ENCODE measurements at regions not wholly inside any gene's neighbourhood (a gene's known extent, or its start where the extent isn't known, plus 50 kb on each side); places are given as distances from the start of the nearest gene placed in this dataset.

DNA sequence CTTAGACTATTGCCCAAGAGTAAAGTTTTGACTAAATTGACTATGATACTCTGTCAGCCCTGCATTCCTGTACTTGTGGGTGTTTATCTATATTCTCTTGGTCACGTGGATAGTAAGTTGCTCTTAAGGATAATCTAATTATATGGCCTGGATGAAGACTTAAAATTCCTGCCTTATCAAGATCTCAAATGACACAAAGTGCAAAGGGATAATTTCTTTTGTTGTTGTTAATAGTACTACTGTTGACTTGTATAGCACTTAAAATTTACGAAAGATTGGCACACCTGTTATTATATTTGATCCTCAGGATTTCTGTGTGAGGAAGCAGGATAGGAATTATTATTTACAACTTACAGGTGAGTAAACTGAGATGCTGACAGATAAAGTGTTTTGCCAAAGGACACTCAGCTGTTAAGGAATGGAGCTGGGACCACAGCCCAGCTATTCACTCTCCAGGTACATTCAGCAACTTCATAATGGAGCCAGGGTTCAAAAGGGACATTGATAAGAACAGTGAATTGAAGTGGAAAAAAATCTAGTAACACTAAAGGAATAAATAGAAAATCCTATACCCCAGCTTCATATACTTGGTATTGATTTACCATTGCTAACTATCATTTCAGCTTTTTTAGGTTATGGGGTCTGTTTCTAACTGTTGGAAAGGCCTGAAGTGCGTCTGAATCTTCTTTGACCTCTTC is 53.4 kb upstream of the EVL start:
- 70% methylated on average over 3 of the region's 3 CpGs for WGBS (ENCODE audit: low lambda C conversion rate)
- Histone ChIP-seq H3K36me3 (replicated peaks in 1 of 2; ENCODE audit: control insufficient read depth in 1 of 2, insufficient read depth in 2 of 2, low read length in 1 of 2) (no peaks in the 10 kb centered on the region), H3K4me2 (no peak overlapping the region), H4K20me1 (ENCODE audit: insufficient read depth) (no peaks in the 10 kb centered on the region), H3K9me2 (no peaks in the 10 kb centered on the region), H3K9ac (no peak overlapping the region), H3K27ac (ENCODE audit: low read depth in 2 of 2, low read length in 1 of 2) (peak overlapping the region in 1 of 2 experiments; percentile 53; a peak in 2 of 4 replicates), H3K27me3 (ENCODE audit: insufficient read depth) (no peaks in the 10 kb centered on the region), H3K9me3 (no peaks in the 10 kb centered on the region), H3K79me2 (ENCODE audit: insufficient read depth) (peaks cover 8% of the 10 kb centered on the region; the same call in 1 of the 2 replicates), H3K4me3 (ENCODE audit: low read depth in 2 of 2, low read length in 1 of 2) (no peak overlapping the region), H3F3A (replicated peaks; ENCODE audit: insufficient read depth) (no peaks in the 10 kb centered on the region), H3K4me1 (ENCODE audit: control insufficient read depth in 1 of 2, insufficient read depth in 2 of 2, low read depth in 1 of 2, low read length in 1 of 2) (peaks cover 7 to 16% of the 10 kb centered on the region in 2 experiments; a peak in 2 of 4 replicates), H2AFZ (ENCODE audit: low read depth) (no peak overlapping the region)
- POLR2A ChIA-PET, result no interaction called here
- TF ChIP-seq, protein P1, sequence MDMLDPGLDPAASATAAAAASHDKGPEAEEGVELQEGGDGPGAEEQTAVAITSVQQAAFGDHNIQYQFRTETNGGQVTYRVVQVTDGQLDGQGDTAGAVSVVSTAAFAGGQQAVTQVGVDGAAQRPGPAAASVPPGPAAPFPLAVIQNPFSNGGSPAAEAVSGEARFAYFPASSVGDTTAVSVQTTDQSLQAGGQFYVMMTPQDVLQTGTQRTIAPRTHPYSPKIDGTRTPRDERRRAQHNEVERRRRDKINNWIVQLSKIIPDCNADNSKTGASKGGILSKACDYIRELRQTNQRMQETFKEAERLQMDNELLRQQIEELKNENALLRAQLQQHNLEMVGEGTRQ (IDR thresholded peaks at IDR 0.05; ENCODE audit: borderline replicate concordance, low read depth, low read length), result no peak
- no peak for TF ChIP-seq MEF2A (IDR thresholded peaks at IDR 0.05; ENCODE audit: borderline replicate concordance, low read depth)
- no peak for TF ChIP-seq FOSL2 (IDR thresholded peaks at IDR 0.05; ENCODE audit: borderline replicate concordance, low read depth)
- TF ChIP-seq SIN3A (IDR thresholded peaks at IDR 0.05; ENCODE audit: borderline replicate concordance, low read depth, low read length), result no peak
- TF ChIP-seq, protein P2, sequence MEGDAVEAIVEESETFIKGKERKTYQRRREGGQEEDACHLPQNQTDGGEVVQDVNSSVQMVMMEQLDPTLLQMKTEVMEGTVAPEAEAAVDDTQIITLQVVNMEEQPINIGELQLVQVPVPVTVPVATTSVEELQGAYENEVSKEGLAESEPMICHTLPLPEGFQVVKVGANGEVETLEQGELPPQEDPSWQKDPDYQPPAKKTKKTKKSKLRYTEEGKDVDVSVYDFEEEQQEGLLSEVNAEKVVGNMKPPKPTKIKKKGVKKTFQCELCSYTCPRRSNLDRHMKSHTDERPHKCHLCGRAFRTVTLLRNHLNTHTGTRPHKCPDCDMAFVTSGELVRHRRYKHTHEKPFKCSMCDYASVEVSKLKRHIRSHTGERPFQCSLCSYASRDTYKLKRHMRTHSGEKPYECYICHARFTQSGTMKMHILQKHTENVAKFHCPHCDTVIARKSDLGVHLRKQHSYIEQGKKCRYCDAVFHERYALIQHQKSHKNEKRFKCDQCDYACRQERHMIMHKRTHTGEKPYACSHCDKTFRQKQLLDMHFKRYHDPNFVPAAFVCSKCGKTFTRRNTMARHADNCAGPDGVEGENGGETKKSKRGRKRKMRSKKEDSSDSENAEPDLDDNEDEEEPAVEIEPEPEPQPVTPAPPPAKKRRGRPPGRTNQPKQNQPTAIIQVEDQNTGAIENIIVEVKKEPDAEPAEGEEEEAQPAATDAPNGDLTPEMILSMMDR (IDR thresholded peaks at IDR 0.05), result no peak
- TF ChIP-seq, protein P3, sequence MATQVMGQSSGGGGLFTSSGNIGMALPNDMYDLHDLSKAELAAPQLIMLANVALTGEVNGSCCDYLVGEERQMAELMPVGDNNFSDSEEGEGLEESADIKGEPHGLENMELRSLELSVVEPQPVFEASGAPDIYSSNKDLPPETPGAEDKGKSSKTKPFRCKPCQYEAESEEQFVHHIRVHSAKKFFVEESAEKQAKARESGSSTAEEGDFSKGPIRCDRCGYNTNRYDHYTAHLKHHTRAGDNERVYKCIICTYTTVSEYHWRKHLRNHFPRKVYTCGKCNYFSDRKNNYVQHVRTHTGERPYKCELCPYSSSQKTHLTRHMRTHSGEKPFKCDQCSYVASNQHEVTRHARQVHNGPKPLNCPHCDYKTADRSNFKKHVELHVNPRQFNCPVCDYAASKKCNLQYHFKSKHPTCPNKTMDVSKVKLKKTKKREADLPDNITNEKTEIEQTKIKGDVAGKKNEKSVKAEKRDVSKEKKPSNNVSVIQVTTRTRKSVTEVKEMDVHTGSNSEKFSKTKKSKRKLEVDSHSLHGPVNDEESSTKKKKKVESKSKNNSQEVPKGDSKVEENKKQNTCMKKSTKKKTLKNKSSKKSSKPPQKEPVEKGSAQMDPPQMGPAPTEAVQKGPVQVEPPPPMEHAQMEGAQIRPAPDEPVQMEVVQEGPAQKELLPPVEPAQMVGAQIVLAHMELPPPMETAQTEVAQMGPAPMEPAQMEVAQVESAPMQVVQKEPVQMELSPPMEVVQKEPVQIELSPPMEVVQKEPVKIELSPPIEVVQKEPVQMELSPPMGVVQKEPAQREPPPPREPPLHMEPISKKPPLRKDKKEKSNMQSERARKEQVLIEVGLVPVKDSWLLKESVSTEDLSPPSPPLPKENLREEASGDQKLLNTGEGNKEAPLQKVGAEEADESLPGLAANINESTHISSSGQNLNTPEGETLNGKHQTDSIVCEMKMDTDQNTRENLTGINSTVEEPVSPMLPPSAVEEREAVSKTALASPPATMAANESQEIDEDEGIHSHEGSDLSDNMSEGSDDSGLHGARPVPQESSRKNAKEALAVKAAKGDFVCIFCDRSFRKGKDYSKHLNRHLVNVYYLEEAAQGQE (IDR thresholded peaks at IDR 0.05; ENCODE audit: low read depth, low read length), result no peak
- no peak for TF ChIP-seq TEAD4 (IDR thresholded peaks at IDR 0.05; ENCODE audit: borderline replicate concordance, insufficient read depth)
- no peak for TF ChIP-seq EP300 (IDR thresholded peaks at IDR 0.05; ENCODE audit: borderline replicate concordance in 1 of 2, low read depth in 1 of 2, low read length in 1 of 2)
- TF ChIP-seq RCOR1 (IDR thresholded peaks at IDR 0.05; ENCODE audit: low read length), result no peak
- TF ChIP-seq JUND (IDR thresholded peaks at IDR 0.05), result no peak
- no peak for TF ChIP-seq NFIC (IDR thresholded peaks at IDR 0.05; ENCODE audit: borderline replicate concordance)
- TF ChIP-seq, protein P4, sequence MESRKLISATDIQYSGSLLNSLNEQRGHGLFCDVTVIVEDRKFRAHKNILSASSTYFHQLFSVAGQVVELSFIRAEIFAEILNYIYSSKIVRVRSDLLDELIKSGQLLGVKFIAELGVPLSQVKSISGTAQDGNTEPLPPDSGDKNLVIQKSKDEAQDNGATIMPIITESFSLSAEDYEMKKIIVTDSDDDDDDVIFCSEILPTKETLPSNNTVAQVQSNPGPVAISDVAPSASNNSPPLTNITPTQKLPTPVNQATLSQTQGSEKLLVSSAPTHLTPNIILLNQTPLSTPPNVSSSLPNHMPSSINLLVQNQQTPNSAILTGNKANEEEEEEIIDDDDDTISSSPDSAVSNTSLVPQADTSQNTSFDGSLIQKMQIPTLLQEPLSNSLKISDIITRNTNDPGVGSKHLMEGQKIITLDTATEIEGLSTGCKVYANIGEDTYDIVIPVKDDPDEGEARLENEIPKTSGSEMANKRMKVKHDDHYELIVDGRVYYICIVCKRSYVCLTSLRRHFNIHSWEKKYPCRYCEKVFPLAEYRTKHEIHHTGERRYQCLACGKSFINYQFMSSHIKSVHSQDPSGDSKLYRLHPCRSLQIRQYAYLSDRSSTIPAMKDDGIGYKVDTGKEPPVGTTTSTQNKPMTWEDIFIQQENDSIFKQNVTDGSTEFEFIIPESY (IDR thresholded peaks at IDR 0.05; ENCODE audit: borderline replicate concordance, low read depth), result no peak
- TF ChIP-seq MXI1 (IDR thresholded peaks at IDR 0.05; ENCODE audit: low read depth, low read length), result no peak
- no peak for TF ChIP-seq SMC3 (IDR thresholded peaks at IDR 0.05; ENCODE audit: low read depth, low read length)
- TF ChIP-seq, protein P5, sequence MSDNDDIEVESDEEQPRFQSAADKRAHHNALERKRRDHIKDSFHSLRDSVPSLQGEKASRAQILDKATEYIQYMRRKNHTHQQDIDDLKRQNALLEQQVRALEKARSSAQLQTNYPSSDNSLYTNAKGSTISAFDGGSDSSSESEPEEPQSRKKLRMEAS (IDR thresholded peaks at IDR 0.05; ENCODE audit: low read depth), result no peak
- no peak for DNase-seq
- CTCF ChIA-PET, result interaction anchor here (1.3 to 1.9 kb wide), 3 partner anchors 13 to 96 kb away, joined by 3 to 4 read pairs (median 4); no protein-coding TSS in a partner anchor

Data from SK-N-SH (cell line).